ENCODE measurements at regions not wholly inside any gene's neighbourhood (a gene's known extent, or its start where the extent isn't known, plus 50 kb on each side); places are given as distances from the start of the nearest gene placed in this dataset.

GRCh38 chr13:22736768-22737092 lies 444.0 kb upstream of the SGCG start:
- no peaks in the 10 kb centered on the region for H3K27me3 ChIP-seq (ENCODE audit: control insufficient read depth, insufficient read depth, low read length)
- TF ChIP-seq CTCF (IDR thresholded peaks at IDR 0.05; ENCODE audit: low read depth, low read length): no peak
- ChIA-PET POLR2A (no interaction called here), CTCF (no interaction called here)
- H3K27ac ChIP-seq (ENCODE audit: low read depth, low read length): no peak overlapping the region
- H3K4me3 ChIP-seq (ENCODE audit: low read depth, low read length): no peak overlapping the region
- no peak for DNase-seq (ENCODE audit: low read depth, low spot score)
- peaks cover 7% of the 10 kb centered on the region for H3K9me3 ChIP-seq (ENCODE audit: control insufficient read depth, insufficient read depth, low read length)

- no peak for TF ChIP-seq CTCF (IDR thresholded peaks at IDR 0.05; ENCODE audit: low read depth, low read length)
- Histone ChIP-seq H3K9me3 (ENCODE audit: control insufficient read depth, insufficient read depth, low read length) (peaks cover 7% of the 10 kb centered on the region), H3K4me3 (ENCODE audit: low read depth, low read length) (no peak overlapping the region), H3K27me3 (ENCODE audit: control insufficient read depth, insufficient read depth, low read length) (no peaks in the 10 kb centered on the region), H3K27ac (ENCODE audit: low read depth, low read length) (no peak overlapping the region)
- CTCF ChIA-PET: no interaction called here
- DNase-seq (ENCODE audit: low read depth, low spot score): no peak
- POLR2A ChIA-PET: no interaction called here
Observed at GRCh38 chr13:22738357-22738756, 442.4 kb upstream of the SGCG start.

GRCh38 chr13:22740264-22740663 lies 440.5 kb upstream of the SGCG start:
- Histone ChIP-seq H3K9me3 (ENCODE audit: control insufficient read depth, insufficient read depth, low read length) (peaks cover 17% of the 10 kb centered on the region), H3K4me3 (ENCODE audit: low read depth, low read length) (no peak overlapping the region), H3K27me3 (ENCODE audit: control insufficient read depth, insufficient read depth, low read length) (no peaks in the 10 kb centered on the region), H3K27ac (ENCODE audit: low read depth, low read length) (no peak overlapping the region)
- no peak for DNase-seq (ENCODE audit: low read depth, low spot score)
- ChIA-PET CTCF (no interaction called here), POLR2A (no interaction called here)
- no peak for TF ChIP-seq CTCF (IDR thresholded peaks at IDR 0.05; ENCODE audit: low read depth, low read length)

- no peak overlapping the region for H3K4me3 ChIP-seq (ENCODE audit: low read depth, low read length)
- POLR2A ChIA-PET: no interaction called here
- H3K9me3 ChIP-seq (ENCODE audit: control insufficient read depth, insufficient read depth, low read length): peaks cover 11% of the 10 kb centered on the region; the same call in 1 of the 2 replicates
- no peak for TF ChIP-seq CTCF (IDR thresholded peaks at IDR 0.05; ENCODE audit: low read depth, low read length)
- H3K27me3 ChIP-seq (ENCODE audit: control insufficient read depth, insufficient read depth, low read length): no peaks in the 10 kb centered on the region
- CTCF ChIA-PET: interaction anchor here (0.6 kb wide), 1 partner anchor 716 kb away, joined by 3 read pairs; no protein-coding TSS in a partner anchor
- H3K27ac ChIP-seq (ENCODE audit: low read depth, low read length): no peak overlapping the region
- no peak for DNase-seq (ENCODE audit: low read depth, low spot score)
Observed at GRCh38 chr13:22744688-22745452, 435.9 kb upstream of the SGCG start.

- Histone ChIP-seq H3K27me3 (ENCODE audit: control insufficient read depth, insufficient read depth, low read length) (no peaks in the 10 kb centered on the region), H3K27ac (ENCODE audit: low read depth, low read length) (no peak overlapping the region), H3K9me3 (ENCODE audit: control insufficient read depth, insufficient read depth, low read length) (peaks cover 11% of the 10 kb centered on the region), H3K4me3 (ENCODE audit: low read depth, low read length) (no peak overlapping the region)
- CTCF ChIA-PET: interaction anchor here (1.3 kb wide), 1 partner anchor 10 kb away, joined by 3 read pairs; no protein-coding TSS in a partner anchor
- no peak for TF ChIP-seq CTCF (IDR thresholded peaks at IDR 0.05; ENCODE audit: low read depth, low read length)
- DNase-seq (ENCODE audit: low read depth, low spot score): no peak
- POLR2A ChIA-PET: no interaction called here
Observed at GRCh38 chr13:22748866-22749577, 431.8 kb upstream of the SGCG start.

All from AG04450 (cell line).